VCaP (cell line): ENCODE measurements at regions not wholly inside any gene's neighbourhood (a gene's known extent, or its start where the extent isn't known, plus 50 kb on each side); places are given as distances from the start of the nearest gene placed in this dataset.
"Not testable (repeated sequence)": the region's sequence is repeated elsewhere in the genome, so short reads cannot be mapped to it uniquely, and the experiment has no call there.

Source experiments
- H3K27ac ChIP-seq: fragments of 450-650 bp; 2 replicates; pipeline ENCODE4 v1.5.1; 2017
- TF ChIP-seq, protein P1 (sequence below): fragments of 450-650 bp; conservative IDR thresholded peaks from 2 replicates; pipeline ENCODE4 v1.5.1; 2017; ENCODE audit warnings: mild to moderate bottlenecking, moderate library complexity

DNA sequence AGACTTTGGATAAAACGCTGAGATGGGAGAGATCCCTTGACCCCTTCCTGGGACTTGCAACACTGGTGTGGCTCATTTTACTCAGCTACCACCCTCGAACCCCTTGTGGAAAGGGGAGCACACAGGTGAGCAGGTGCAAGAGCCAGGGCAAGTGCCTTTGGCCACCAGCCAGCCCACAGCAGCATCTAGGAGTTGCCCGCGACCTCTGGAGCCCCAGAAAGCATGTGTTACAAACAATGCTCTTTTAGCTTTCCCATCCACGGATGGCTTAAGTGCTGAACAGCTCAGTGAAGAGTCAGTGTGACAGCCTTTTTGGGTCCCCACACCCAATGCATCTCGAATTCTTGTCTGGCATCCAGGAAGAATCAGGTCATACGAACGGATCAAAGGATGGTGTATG lies 197.8 kb downstream of the MEMO1 start:
- no peak overlapping the region; the same call in 1 of the 2 replicates for H3K27ac ChIP-seq
- TF ChIP-seq, protein P1, sequence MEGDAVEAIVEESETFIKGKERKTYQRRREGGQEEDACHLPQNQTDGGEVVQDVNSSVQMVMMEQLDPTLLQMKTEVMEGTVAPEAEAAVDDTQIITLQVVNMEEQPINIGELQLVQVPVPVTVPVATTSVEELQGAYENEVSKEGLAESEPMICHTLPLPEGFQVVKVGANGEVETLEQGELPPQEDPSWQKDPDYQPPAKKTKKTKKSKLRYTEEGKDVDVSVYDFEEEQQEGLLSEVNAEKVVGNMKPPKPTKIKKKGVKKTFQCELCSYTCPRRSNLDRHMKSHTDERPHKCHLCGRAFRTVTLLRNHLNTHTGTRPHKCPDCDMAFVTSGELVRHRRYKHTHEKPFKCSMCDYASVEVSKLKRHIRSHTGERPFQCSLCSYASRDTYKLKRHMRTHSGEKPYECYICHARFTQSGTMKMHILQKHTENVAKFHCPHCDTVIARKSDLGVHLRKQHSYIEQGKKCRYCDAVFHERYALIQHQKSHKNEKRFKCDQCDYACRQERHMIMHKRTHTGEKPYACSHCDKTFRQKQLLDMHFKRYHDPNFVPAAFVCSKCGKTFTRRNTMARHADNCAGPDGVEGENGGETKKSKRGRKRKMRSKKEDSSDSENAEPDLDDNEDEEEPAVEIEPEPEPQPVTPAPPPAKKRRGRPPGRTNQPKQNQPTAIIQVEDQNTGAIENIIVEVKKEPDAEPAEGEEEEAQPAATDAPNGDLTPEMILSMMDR = no peak

DNA sequence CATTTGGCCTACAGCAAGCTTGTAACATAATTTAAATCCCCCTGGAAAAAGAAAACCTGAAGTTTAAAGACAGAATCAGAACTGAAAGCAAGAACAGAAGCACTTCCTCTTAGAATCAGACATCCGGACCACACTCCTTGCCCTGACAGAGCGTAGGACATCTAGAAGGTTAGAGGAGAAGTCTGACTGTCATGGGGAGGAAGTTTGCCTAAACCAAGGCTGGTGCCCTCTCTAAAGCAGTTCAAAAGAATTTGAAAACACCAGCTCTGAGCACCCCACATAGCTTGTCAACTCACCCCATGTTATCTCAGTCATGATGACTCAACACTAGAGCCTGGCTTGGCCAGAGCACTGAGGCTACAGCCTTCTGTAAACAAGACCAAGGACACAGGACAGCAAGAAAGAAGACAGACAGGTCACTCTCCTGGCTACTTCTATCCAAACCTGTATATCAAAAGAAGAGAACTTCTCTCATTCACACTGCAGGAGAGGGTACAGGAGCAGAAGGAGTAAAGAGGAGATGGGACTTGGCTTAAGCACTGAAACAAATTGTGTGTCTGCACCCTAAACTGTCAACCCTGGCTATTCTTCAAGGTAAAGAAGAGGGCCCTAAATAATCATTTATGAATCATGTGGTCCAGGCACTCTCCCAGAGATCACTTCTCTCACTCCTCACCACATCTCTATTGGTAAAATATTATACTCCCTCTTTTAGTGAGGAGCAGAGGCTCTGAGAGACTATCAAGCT lies 198.6 kb downstream of the MEMO1 start:
- peak overlapping the region; percentile 58 for H3K27ac ChIP-seq
- TF ChIP-seq, protein P1 = no peak

DNA sequence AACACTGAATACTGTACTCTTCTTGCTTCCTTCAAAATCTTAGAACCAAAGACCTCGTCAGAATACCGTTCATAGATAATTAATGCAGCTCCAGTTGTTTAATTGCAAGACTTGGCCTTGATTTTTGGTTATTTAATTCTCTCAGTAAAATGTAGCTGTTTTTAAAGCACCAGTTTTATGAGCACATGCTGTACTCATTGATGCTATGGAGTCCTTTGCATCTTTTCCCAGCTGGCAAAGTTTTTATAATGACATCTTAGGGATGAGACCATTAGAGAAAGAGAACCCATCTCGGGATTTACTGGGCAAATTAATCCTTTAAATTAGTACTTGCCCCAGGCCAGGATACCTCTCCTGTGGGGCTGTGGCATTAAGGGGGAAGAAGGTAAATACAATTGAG lies 199.3 kb downstream of the MEMO1 start:
- H3K27ac ChIP-seq = peak overlapping the region; percentile 58
- TF ChIP-seq, protein P1 = no peak

DNA sequence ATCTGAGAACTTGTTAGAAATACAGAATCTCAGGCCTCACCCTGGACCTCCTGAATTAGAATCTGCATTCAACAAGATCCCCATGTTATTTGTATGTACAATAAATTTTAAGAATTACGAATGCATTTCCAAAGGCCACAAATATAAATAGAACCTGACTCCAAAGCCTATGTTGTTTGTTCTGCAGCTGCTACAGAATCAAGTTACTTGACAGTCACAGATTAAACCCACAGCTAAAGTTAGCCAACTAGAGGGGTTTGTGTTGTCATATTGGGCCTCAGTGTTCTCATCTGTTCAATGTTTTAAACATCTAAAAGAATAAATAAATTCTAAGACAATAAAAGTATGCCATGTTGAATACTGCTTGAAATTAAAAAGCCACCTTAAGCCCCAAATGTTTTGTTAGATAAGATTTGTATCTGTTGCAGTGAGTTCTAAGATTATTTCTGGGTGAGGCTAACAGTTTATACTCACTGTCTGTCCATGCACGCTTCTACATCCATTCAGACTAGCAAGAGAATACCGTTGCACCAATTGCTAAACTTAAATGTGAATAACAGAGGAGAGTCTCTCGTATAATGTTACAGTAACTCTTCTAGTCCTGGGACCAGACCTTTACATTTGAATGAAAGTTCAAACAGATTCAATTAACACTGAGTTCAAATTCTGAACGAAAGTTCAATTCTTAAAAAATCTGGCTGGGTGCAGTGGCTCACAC lies 200.4 kb downstream of the MEMO1 start:
- peak overlapping the region; percentile 58; the same call in 1 of the 2 replicates for H3K27ac ChIP-seq
- TF ChIP-seq, protein P1 = no peak

DNA sequence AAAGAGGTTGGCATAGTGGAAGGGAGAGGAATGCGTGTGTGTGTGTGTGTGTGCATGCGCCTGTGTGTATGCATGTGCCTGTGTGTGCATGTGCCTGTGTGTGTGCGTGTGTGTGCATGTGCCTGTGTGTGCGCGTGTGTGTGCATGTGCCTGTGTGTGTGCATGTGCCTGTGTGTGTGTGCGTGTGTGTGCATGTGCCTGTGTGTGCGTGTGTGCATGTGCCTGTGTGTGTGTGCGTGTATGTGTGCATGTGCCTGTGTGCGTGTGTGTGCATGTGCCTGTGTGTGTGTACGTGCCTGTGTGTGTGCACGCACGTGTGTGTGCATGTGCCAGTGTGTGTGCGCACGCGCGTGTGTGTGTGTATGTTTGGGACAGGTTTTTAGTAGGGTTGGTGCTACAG lies 205.1 kb downstream of the MEMO1 start:
- TF ChIP-seq, protein P1 = no peak
- H3K27ac ChIP-seq = no peak overlapping the region

DNA sequence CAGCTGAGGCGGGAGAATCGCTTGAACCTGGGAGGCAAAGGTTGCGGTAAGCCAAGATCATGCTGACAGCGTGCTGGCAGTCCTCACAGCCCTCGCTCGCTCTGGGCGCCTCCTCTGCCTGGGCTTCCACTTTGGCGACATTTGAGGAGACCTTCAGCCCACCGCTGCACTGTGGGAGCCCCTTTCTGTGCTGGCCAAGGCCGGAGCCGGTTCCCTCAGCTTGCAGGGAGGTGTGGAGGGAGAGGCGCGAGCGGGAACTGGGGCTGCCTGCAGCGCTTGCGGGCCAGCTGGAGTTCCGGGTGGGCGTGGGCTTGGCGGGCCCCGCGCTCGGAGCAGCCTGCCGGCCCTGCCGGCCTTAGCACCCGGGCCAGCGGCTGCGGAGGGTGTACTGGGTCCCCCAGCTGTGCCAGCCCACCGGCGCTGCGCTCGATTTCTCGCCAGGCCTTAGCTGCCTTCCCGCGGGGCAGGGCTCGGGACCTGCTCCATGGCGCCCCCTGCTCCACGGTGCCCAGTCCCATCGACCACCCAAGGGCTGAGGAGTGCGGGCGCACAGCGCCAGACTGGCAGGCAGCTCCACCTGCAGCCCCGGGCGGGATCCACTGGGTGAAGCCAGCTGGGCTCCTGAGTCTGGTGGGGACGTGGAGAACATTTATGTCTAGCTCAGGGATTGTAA lies 207.2 kb downstream of the MEMO1 start:
- not testable (repeated sequence) for H3K27ac ChIP-seq

DNA sequence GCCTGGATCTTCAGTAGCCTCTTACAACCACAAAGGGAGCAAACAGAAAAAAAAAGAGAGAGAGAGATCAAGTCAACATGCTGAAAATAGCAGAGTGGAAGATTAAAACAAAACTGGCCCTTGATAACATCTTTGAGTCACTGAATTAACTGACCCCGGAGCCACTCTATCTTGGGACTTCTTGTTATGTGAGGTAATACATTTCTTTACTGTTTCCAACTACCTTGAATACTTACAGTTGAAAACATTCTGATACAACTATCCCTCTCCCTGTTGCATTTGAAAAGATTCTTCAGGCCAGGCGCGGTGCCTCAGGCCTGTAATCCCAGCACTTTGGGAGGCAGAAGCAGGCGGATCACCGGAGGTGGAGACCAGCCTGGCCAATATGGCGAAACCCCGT lies 208.1 kb downstream of the MEMO1 start:
- TF ChIP-seq, protein P1 = no peak
- no peak overlapping the region for H3K27ac ChIP-seq

DNA sequence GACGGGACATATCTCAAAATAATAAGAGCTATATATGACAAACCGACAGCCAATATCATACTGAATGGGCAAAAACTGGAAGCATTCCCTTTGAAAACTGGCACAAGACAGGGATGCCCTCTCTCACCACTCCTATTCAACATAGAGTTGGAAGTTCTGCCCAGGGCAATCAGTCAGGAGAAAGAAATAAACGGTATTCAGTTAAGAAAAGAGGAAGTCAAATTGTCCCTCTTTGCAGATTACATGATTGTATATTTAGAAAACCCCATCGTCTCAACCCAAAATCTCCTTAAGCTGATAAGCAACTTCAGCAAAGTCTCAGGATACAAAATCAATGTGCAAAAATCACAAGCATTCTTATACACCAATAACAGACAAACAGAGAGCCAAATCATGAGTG lies 211.5 kb downstream of the MEMO1 start:
- H3K27ac ChIP-seq = not testable (repeated sequence)
